ENCODE measurements at regions not wholly inside any gene's neighbourhood (a gene's known extent, or its start where the extent isn't known, plus 50 kb on each side); places are given as distances from the start of the nearest gene placed in this dataset.
"Not testable (repeated sequence)": the region's sequence is repeated elsewhere in the genome, so short reads cannot be mapped to it uniquely, and the experiment has no call there.

GRCh38 chr1:120229835-120230234 lies 53.5 kb upstream of the SEC22B start:
- H2AFZ ChIP-seq (ENCODE audit: low read length); H3K4me2 ChIP-seq (ENCODE audit: insufficient read depth, insufficient read length, low read length); H3K23ac ChIP-seq (ENCODE audit: insufficient read length, low read depth, low read length); H3K18ac ChIP-seq (ENCODE audit: insufficient read length, low read depth, low read length); H3K36me3 Mint-ChIP-seq (ENCODE audit: insufficient read depth in 1 of 3, low read depth in 3 of 3); H2BK15ac ChIP-seq (ENCODE audit: low read depth, low read length); H3K9me3 ChIP-seq (ENCODE audit: control insufficient read depth, low read depth, low read length); H3K27ac ChIP-seq (ENCODE audit: insufficient read length, low read depth, low read length); H3K79me1 ChIP-seq (ENCODE audit: insufficient read depth, low read depth, low read length, poor library complexity, severe bottlenecking); H3K27me3 ChIP-seq (ENCODE audit: insufficient read depth, low read length); H3K79me2 ChIP-seq (ENCODE audit: insufficient read depth, low read length); H2BK20ac ChIP-seq (ENCODE audit: low read depth, low read length, poor library complexity, severe bottlenecking); H3K14ac ChIP-seq (ENCODE audit: insufficient read depth, low read length); H3K9ac ChIP-seq (ENCODE audit: extremely low read depth, insufficient read length, low read length); H3K4me1 ChIP-seq (ENCODE audit: insufficient read depth, low read length); H2BK12ac ChIP-seq (ENCODE audit: insufficient read length, low read depth, low read length); H4K20me1 ChIP-seq (ENCODE audit: control insufficient read depth, insufficient read depth, insufficient read length); H3K23me2 ChIP-seq (ENCODE audit: insufficient read length, low read depth, low read length, poor library complexity, severe bottlenecking); H2BK120ac ChIP-seq (ENCODE audit: low read depth, low read length, poor library complexity, severe bottlenecking); H3K27ac Mint-ChIP-seq; DNase-seq; H3K27me3 Mint-ChIP-seq (ENCODE audit: low read depth); H2AK5ac ChIP-seq (ENCODE audit: insufficient read length, low read length); H3K4ac ChIP-seq (ENCODE audit: low read depth, low read length); H3K56ac ChIP-seq (ENCODE audit: insufficient read length, low read depth, low read length); H4K8ac ChIP-seq (replicated peaks; ENCODE audit: insufficient read length, low read depth, low read length); H3K9me3 Mint-ChIP-seq; H4K5ac ChIP-seq (ENCODE audit: insufficient read length, low read depth, low read length); H3K4me3 Mint-ChIP-seq; H3K4me1 Mint-ChIP-seq; H3T11ph ChIP-seq (ENCODE audit: low read length); H2BK5ac ChIP-seq (ENCODE audit: insufficient read length, low read length); H4K91ac ChIP-seq (ENCODE audit: insufficient read length, low read depth, low read length): not testable (repeated sequence)
- no CpG with 5 or more reads among the region's 1 CpG for WGBS (ENCODE audit: extremely low coverage, insufficient read length, low lambda C conversion rate)

All from H9 (cell line).